ENCODE measurements at regions not wholly inside any gene's neighbourhood (a gene's known extent, or its start where the extent isn't known, plus 50 kb on each side); places are given as distances from the start of the nearest gene placed in this dataset.
A peak's percentile ranks its signal among the peaks of the same experiment; 100 is the strongest.
"Not testable (repeated sequence)": the region's sequence is repeated elsewhere in the genome, so short reads cannot be mapped to it uniquely, and the experiment has no call there.

DNA sequence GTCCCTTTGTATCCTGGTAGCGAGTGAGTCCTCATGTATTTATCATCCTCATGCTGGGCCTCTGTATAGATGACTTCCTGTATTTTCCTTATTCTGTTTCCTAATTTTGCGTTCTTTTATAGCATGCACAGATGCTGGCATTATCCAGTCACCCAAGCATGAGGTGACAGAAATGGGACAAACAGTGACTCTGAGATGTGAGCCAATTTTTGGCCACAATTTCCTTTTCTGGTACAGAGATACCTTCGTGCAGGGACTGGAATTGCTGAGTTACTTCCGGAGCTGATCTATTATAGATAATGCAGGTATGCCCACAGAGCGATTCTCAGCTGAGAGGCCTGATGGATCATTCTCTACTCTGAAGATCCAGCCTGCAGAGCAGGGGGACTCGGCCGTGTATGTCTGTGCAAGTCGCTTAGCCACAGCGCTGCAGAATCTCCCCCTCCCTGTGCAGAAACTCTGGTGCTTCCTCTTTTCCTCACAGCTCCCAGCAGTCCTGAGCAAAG, 183.1 kb upstream of the PRSS58 start:
- no peak for DNase-seq (ENCODE audit: low read depth)

DNA sequence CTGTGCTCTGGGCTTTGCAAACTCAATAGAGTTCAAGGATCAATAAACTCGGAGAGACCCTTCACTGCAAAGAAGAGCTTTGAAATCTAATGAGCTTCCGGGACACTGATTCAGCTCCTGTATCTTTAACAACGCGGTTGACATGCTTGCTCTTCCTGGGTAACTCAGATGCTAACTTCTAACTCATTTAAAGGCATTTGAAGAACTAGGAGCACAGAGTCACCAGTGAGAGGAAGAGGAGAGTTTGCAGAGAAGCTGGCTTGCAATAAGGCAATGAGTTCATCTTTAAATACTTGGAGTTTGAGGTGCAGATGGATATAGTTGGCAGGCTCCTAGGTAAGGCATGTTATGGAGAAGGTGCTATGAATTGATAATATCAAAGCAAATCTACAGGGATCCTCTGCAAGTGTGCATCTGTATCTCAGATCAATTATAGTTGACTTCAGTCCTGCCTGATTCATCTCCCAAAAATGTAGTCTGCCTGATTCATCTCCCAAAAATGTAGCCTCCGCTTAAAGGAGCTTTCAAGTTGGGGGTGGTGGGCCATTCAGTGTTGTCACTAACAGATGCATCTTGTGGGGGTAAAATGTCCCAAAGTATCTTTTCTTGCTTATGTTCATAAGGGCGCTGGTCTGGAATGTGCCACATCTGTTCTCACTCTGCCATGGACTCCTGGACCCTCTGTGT, 182.5 kb upstream of the PRSS58 start:
- peak; percentile 37 for DNase-seq (ENCODE audit: low read depth)

GRCh38 chr7:142439739-142440138, 181.9 kb upstream of the PRSS58 start:
- DNase-seq (ENCODE audit: low read depth): no peak

GRCh38 chr7:142438923-142439515, 181.2 kb upstream of the PRSS58 start:
- no peak for DNase-seq (ENCODE audit: low read depth)

- DNase-seq (ENCODE audit: low read depth): no peak
These were observed 180.5 kb upstream of the PRSS58 start for GRCh38 chr7:142438235-142438922.

DNA sequence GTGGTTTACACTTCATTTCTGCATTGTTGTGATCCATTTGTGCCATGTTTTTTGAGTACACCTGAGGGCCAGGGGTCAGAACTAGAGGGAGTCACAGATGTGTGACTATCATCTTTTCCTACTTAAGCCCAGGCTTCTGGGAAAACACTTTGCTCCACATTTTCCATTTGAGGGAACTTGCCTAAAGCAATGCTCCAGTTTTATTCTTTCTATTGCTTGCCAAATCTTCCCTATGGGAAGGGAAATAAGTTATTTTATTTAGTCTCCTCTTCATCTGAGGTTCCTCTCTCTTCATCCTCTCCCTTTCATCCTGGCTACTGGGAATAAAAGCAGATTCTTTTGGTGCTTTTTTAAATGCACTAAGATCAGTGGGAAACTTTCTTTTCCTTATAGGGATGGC, 179.9 kb upstream of the PRSS58 start:
- no peak for DNase-seq (ENCODE audit: low read depth)

DNA sequence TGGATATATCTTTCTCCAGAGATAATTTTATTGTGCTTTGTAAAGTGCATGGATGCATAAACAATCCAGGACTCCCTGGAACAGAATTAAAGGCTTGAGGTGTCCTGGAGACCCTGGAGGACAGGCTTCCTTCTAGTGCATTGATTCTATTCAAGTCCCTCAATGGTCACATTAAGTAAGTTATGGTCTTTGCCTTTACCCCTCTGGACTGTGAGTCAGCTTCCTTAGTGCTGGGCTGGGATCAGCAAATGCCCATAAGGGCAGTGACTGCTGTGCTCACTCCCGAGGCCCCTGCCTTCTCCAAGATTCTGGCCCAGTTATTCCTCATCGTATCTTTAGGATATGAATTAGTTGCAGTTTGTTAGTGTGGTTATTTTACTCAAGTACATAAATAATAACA, 178.7 kb upstream of the PRSS58 start:
- DNase-seq (ENCODE audit: low read depth): no peak

DNA sequence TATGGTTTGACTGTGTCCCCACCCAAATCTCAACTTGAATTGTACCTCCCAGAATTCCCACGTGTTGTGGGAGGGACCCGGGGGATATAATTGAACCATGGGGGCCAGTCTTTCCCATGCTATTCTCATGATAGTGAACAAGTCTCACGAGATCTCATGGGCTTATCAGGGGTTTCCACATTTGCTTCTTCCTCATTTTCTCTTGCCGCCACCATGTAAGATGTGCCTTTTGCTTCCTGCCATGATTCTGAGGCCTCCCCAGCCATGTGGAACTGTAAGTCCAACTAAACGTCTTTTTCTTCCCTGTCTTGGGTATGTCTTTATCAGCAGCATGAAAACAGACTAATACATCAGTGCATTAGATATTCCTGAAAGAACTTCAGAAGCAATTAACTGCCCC, 177.7 kb upstream of the PRSS58 start:
- DNase-seq (ENCODE audit: low read depth): not testable (repeated sequence)

DNA sequence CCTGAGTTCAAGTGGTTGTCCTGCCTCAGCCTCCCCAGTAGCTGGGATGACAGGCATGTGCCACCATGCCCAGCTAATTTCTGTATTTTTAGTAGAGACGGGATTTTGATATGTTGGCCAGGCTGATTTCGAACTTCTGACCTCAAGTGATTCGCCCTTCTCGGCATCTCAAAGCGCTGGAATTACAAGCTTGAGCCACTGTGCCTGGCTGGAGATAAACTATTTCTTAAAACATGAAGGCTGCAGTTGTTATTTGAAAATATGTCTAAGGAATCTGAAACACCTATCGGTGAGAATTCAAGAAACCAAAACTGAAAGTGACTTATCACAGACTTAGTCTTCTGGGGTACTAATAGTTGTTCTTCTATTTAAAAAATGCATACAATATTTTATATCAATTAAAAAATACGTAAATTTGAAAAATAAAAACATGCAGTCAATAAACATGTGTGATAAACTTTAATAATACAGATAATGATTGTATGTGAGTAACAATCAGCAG, 176.9 kb upstream of the PRSS58 start:
- DNase-seq (ENCODE audit: low read depth): no peak

DNA sequence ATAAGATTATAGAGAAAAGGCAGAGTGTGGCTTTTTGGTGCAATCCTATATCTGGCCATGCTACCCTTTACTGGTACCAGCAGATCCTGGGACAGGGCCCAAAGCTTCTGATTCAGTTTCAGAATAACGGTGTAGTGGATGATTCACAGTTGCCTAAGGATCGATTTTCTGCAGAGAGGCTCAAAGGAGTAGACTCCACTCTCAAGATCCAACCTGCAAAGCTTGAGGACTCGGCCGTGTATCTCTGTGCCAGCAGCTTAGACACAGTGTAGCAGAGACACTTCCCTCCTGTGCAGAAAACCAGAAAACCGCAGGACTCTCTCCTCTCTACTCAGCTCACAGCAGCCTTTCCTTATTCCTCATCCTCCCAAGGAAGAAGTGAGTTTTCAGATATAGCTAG, 176.3 kb upstream of the PRSS58 start:
- not testable (repeated sequence) for DNase-seq (ENCODE audit: low read depth)

DNA sequence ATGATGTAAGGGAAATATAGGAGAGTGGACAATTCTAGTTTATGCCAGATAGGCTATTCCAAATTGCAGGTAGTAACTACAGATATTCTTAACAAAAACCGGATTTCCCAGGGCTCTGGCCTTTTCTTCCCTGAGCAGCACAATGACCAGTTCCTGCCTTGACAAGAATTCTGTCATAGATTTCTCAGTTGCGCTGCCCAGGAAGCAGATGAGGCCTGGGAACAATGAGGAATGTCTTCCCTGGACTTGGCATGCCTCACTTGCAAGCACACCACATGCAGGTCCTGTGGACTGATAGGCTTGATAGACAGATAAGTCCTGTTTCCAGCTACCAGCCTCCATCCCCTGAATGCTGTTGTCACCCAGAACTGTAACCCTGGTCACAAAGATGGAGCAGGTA, 174.5 kb upstream of the PRSS58 start:
- DNase-seq (ENCODE audit: low read depth): no peak

DNA sequence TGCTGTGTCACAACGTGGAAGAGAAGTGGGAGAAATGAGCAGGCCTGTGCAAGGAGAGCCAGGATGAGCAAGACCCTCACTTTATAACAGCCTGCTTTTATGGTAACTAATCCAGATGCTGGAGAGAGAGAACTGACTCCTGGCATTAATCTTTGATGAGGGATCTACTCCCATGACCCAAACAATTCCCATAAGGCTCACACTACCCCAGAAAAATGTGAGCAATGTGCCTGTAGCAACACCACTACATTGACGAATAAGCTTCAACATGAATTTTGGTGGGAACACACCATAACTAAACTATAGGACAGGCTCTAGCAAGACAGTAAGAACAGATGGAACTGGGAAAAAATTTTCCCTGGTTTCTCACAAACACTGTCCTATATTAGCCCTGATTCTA, 173.6 kb upstream of the PRSS58 start:
- no peak for DNase-seq (ENCODE audit: low read depth)

GRCh38 chr7:142428094-142428493, 170.2 kb upstream of the PRSS58 start:
- DNase-seq (ENCODE audit: low read depth): no peak

GRCh38 chr7:142425281-142425680, 167.4 kb upstream of the PRSS58 start:
- no peak for DNase-seq (ENCODE audit: low read depth)

GRCh38 chr7:142422621-142423020, 164.8 kb upstream of the PRSS58 start:
- no peak for DNase-seq (ENCODE audit: low read depth)

- DNase-seq (ENCODE audit: low read depth): no peak
These were observed 162.9 kb upstream of the PRSS58 start for GRCh38 chr7:142420554-142421362.

GRCh38 chr7:142418326-142418725, 160.5 kb upstream of the PRSS58 start:
- DNase-seq (ENCODE audit: low read depth): no peak

DNA sequence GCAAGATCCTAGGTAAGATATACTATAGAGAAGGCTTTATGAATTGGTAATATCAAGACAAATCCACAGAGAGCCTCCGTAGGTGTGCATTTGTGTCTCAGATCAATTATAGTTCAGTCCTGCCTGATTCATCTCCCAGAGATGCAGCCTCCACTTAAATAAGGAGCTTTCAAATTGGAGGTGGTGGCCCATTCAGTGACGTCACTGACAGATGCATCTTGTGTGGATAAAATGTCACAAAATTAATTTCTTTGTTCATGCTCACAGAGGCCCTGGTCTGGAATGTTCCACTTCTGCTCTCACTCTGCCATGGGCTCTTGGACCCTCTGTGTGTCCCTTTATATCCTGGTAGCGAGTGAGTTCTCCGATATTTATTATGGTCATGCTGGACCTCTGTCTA, 157.1 kb upstream of the PRSS58 start:
- DNase-seq (ENCODE audit: low read depth): no peak

- DNase-seq (ENCODE audit: low read depth): no peak
These were observed 156.3 kb upstream of the PRSS58 start for GRCh38 chr7:142414135-142414534.

DNA sequence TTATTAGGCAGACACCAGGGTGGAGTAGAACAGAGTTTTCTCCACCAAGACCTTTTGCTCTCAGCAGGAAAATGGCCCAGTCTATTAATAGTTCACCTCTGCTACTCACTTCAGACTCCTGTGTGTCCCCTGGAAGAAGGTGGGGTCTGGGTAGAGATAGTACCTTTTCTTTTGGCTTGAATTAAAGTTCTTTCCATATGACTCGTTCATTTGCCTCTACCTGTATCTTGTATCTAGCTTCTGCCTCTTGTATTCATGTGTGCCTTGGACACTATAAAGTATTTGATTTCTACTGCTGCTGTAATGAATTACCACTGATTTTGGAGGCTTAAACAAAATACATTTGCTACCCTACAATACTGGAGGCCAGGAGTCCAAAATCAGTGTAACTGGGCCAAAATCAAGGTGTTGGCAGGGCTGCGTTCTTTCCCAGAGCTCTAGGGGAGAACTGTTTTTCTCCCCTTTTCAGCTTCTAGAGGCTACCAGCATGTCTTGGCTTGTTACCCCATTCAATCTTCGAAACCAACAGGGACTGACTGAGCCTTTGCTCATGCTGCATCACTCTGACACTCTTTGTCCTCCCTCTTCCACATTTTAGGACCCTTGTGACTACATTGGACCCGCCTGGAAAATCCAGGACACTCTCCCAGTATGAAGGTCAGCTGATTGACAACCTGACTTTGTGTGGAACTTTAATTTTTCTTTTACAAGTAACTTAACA, 155.6 kb upstream of the PRSS58 start:
- DNase-seq (ENCODE audit: low read depth): no peak

DNA sequence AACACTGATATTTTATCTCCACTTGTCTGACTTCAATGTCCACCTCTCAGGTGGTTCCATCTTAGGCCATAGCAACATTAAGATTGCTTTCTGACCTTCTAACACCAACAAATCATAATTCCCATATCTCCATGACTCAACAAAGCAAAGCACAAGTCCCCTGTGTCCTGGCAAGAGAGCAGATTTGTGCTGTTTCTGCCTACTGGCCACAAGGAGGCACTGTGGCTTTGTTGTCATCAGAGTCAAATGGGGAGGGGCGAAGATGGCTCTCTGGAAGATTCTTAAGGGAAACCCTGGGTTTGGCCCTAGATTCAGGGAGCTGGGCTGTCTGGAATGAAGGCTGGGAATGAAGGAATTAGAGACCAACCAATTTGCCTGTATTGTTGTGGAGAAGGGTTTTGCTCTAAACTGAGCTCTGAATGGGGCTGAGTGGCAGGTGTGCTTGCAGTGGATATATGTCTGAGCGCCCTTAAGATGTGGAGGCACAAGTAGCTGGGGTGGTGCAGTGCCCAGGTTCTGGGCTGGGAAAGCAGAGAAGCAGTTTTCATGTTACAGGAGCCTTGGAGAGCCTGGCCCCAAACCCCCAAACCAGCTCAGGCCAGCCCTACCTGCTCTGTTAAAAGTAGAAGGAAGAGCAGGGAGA, 154.8 kb upstream of the PRSS58 start:
- DNase-seq (ENCODE audit: low read depth): no peak

All from GM04503 (cell line).